VCaP (cell line): ENCODE measurements at regions not wholly inside any gene's neighbourhood (a gene's known extent, or its start where the extent isn't known, plus 50 kb on each side); places are given as distances from the start of the nearest gene placed in this dataset.
A peak's percentile ranks its signal among the peaks of the same experiment; 100 is the strongest.

Experiments
- H3K27ac ChIP-seq: fragments of 450-650 bp; 2 replicates; pipeline ENCODE4 v1.5.1; 2017
- CTCF ChIP-seq: fragments of 450-650 bp; conservative IDR thresholded peaks from 2 replicates; pipeline ENCODE4 v1.5.1; 2017; ENCODE audit warnings: mild to moderate bottlenecking, moderate library complexity

- no peak for TF ChIP-seq CTCF
- no peak overlapping the region for H3K27ac ChIP-seq
These were observed 62.1 kb downstream of the CTAGE1 start for GRCh38 chr18:22355598-22355997.

- no peak for TF ChIP-seq CTCF
- no peak overlapping the region for H3K27ac ChIP-seq
These were observed 62.6 kb downstream of the CTAGE1 start for GRCh38 chr18:22355069-22355468.

GRCh38 chr18:22349966-22350365 lies 67.7 kb downstream of the CTAGE1 start:
- no peak overlapping the region for H3K27ac ChIP-seq
- TF ChIP-seq CTCF: no peak

- no peak overlapping the region; the same call in 1 of the 2 replicates for H3K27ac ChIP-seq
- TF ChIP-seq CTCF: no peak
These were observed 68.3 kb downstream of the CTAGE1 start for GRCh38 chr18:22349317-22349898.

GRCh38 chr18:22348521-22349316 lies 69.0 kb downstream of the CTAGE1 start:
- TF ChIP-seq CTCF: no peak
- peak overlapping the region; percentile 45; the same call in 1 of the 2 replicates for H3K27ac ChIP-seq

- no peak for TF ChIP-seq CTCF
- H3K27ac ChIP-seq: peak overlapping the region; percentile 45; the same call in 1 of the 2 replicates
These were observed 69.9 kb downstream of the CTAGE1 start for GRCh38 chr18:22347606-22348511.

GRCh38 chr18:22346953-22347605 lies 70.6 kb downstream of the CTAGE1 start:
- TF ChIP-seq CTCF: no peak
- no peak overlapping the region for H3K27ac ChIP-seq
